Liver (tissue), 8 donors: ENCODE measurements at regions not wholly inside any gene's neighbourhood (a gene's known extent, or its start where the extent isn't known, plus 50 kb on each side); places are given as distances from the start of the nearest gene placed in this dataset.

Source experiments
- DNase-seq: peaks from one replicate; pipeline ENCODE4 v3.0.0-alpha.2; 2017; ENCODE audit warnings: low spot score
- H3K27ac ChIP-seq, 2 donors: one replicate each; pipeline ENCODE4 v1.7.0; 2013; ENCODE audit warnings: inconsistent platforms in 2 of 2, low read length in 2 of 2, control low read depth in 1 of 2, low read depth in 1 of 2, mild to moderate bottlenecking in 1 of 2
- H3K27me3 ChIP-seq, 4 donors: one replicate each; pipeline versions ENCODE4 v1.6.1 to v1.7.0; 2013; ENCODE audit warnings: low read length in 3 of 4, inconsistent platforms in 1 of 4, mild to moderate bottlenecking in 1 of 4, moderate library complexity in 1 of 4; ENCODE audit not compliant: control insufficient read depth in 4 of 4, insufficient read depth in 4 of 4
- H3K36me3 ChIP-seq, 4 donors: one replicate each; pipeline versions ENCODE4 v1.6.1 to v1.7.0; 2013; ENCODE audit warnings: low read length in 3 of 4, mild to moderate bottlenecking in 3 of 4, low read depth in 1 of 4, moderate library complexity in 1 of 4; ENCODE audit not compliant: control insufficient read depth in 4 of 4, insufficient read depth in 3 of 4
- H3K4me1 ChIP-seq, 4 donors: one replicate each; pipeline versions ENCODE4 v1.6.1 to v1.7.0; 2013; ENCODE audit warnings: low read length in 3 of 4, mild to moderate bottlenecking in 3 of 4, moderate library complexity in 1 of 4; ENCODE audit not compliant: control insufficient read depth in 4 of 4, insufficient read depth in 4 of 4
- H3K4me3 ChIP-seq, 3 donors: one replicate each; pipeline versions ENCODE4 v1.6.1 to v1.7.0; 2013; ENCODE audit warnings: low read length in 3 of 3, control low read depth in 1 of 3, low read depth in 1 of 3, mild to moderate bottlenecking in 1 of 3
- H3K9ac ChIP-seq, 2 donors: one replicate each; pipeline ENCODE4 v1.7.0; 2013; ENCODE audit warnings: low read length in 2 of 2, mild to moderate bottlenecking in 2 of 2, moderate library complexity in 2 of 2, control low read depth in 1 of 2, low read depth in 1 of 2
- H3K9me3 ChIP-seq, 4 donors: one replicate each; pipeline versions ENCODE4 v1.6.1 to v1.7.0; 2013; ENCODE audit warnings: low read length in 3 of 4; ENCODE audit not compliant: control insufficient read depth in 4 of 4
- EGR1 ChIP-seq, 2 donors: IDR thresholded peaks; 2 replicates each; pipeline ENCODE4 v1.6.1; 2016 to 2018; ENCODE audit warnings: antibody characterized with exemption in 2 of 2, low read depth in 2 of 2
- FOXA1 ChIP-seq: IDR thresholded peaks from 2 replicates; pipeline ENCODE4 v1.6.1; 2016; ENCODE audit warnings: antibody characterized with exemption
- FOXA2 ChIP-seq: IDR thresholded peaks from 2 replicates; pipeline ENCODE4 v1.6.1; 2016; ENCODE audit warnings: antibody characterized with exemption
- GABPA ChIP-seq, 2 donors: IDR thresholded peaks in 1 of 2; conservative IDR thresholded peaks in 1 of 2; 2 replicates each; pipeline ENCODE4 v1.6.1; 2016; ENCODE audit warnings: antibody characterized with exemption in 2 of 2, mild to moderate bottlenecking in 1 of 2, moderate library complexity in 1 of 2
- HNF4A ChIP-seq, 2 donors: conservative IDR thresholded peaks; 2 replicates each; pipeline ENCODE4 v1.6.1; 2016; ENCODE audit warnings: antibody characterized with exemption in 2 of 2, mild to moderate bottlenecking in 2 of 2
- HNF4G ChIP-seq: IDR thresholded peaks from 2 replicates; pipeline ENCODE4 v1.6.1; 2016; ENCODE audit warnings: antibody characterized with exemption
- JUND ChIP-seq, 2 donors: IDR thresholded peaks; 2 replicates each; pipeline ENCODE4 v1.6.1; 2016; ENCODE audit warnings: antibody characterized with exemption in 2 of 2
- NR2F2 ChIP-seq: IDR thresholded peaks from 2 replicates; pipeline ENCODE4 v1.6.1; 2016; ENCODE audit warnings: antibody characterized with exemption
- RAD21 ChIP-seq, 2 donors: IDR thresholded peaks; 2 replicates each; pipeline ENCODE4 v1.6.1; 2016; ENCODE audit warnings: antibody characterized with exemption in 2 of 2, mild to moderate bottlenecking in 2 of 2
- RXRA ChIP-seq, 2 donors: IDR thresholded peaks; 2 replicates each; pipeline ENCODE4 v1.6.1; 2017 to 2018; ENCODE audit warnings: antibody characterized with exemption in 2 of 2, mild to moderate bottlenecking in 1 of 2
- SP1 ChIP-seq: IDR thresholded peaks from 2 replicates; pipeline ENCODE4 v1.6.1; 2018; ENCODE audit warnings: antibody characterized with exemption, mild to moderate bottlenecking
- TAF1 ChIP-seq: conservative IDR thresholded peaks from 2 replicates; pipeline ENCODE4 v1.6.1; 2016; ENCODE audit warnings: antibody characterized with exemption, mild to moderate bottlenecking
- YY1 ChIP-seq: IDR thresholded peaks from 2 replicates; pipeline ENCODE4 v1.6.1; 2016; ENCODE audit warnings: antibody characterized with exemption, mild to moderate bottlenecking
- WGBS: extraction: QIAGEN DNeasy Blood & Tissue Kit; methylation state at CpG from one replicate; pipeline ENCODE4 v1.1.7; 2013; 5-methylcytosine and 5-hydroxymethylcytosine counted together
- TF ChIP-seq, protein P1 (sequence below): IDR thresholded peaks from 2 replicates; pipeline ENCODE4 v1.6.1; 2016; ENCODE audit warnings: antibody characterized with exemption, mild to moderate bottlenecking
- TF ChIP-seq, protein P2 (sequence below): IDR thresholded peaks from 2 replicates; pipeline ENCODE4 v1.6.1; 2016; ENCODE audit warnings: antibody characterized with exemption
- TF ChIP-seq, protein P3 (sequence below): IDR thresholded peaks from 2 replicates; pipeline ENCODE4 v1.6.1; 2016; ENCODE audit warnings: antibody characterized with exemption
- TF ChIP-seq, protein P4 (sequence below): IDR thresholded peaks from 2 replicates; pipeline ENCODE4 v1.6.1; 2016; ENCODE audit warnings: antibody characterized with exemption
- TF ChIP-seq, protein P5 (sequence below): fragments of 150-350 bp; IDR thresholded peaks from 2 replicates; pipeline ENCODE4 v1.5.1; 2017; ENCODE audit warnings: improper control_type of control experiment, low read depth, low read length; ENCODE audit not compliant: missing input control
- donor health status: healthy.
- donor health status: healthy.
- donor health status: healthy.
- donor health status: healthy.
- donor health status: healthy.

DNA sequence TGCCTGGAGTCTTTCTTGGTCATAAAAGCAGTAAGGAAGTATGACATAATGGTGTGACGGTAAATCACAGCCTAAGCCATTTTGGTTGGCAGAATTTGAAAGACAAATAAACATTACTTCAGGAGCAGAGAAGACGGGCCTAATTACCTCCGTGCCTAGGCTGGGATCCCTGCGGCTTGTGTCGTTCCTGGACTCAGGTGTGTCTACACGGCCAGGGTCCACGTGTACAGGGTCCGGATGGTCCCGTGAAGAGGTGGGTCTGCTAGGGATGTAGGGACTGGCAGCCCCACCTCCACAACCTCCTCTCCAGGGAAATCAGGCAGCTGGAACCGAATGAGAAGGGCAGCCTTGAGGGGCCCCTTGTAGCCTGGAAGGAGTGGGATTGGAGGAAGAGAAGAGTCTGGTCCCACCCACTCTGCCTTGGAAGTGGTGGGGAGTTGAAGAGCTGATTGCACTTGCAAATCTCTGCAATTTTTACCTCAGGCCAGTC, 55.4 kb upstream of the PLAC1 start:
- Histone ChIP-seq H3K9me3 (no peaks in the 10 kb centered on the region), H3K27ac (no peak overlapping the region), H3K9ac (no peak overlapping the region), H3K4me3 (no peak overlapping the region), H3K4me1 (no peaks in the 10 kb centered on the region), H3K36me3 (no peaks in the 10 kb centered on the region), H3K27me3 (no peaks in the 10 kb centered on the region)
- no peak for TF ChIP-seq JUND (IDR thresholded peaks at IDR 0.05)
- TF ChIP-seq HNF4G = no peak
- no peak for TF ChIP-seq EGR1 (IDR thresholded peaks at IDR 0.05; ENCODE audit: low read depth in 2 of 2)
- TF ChIP-seq, protein P1, sequence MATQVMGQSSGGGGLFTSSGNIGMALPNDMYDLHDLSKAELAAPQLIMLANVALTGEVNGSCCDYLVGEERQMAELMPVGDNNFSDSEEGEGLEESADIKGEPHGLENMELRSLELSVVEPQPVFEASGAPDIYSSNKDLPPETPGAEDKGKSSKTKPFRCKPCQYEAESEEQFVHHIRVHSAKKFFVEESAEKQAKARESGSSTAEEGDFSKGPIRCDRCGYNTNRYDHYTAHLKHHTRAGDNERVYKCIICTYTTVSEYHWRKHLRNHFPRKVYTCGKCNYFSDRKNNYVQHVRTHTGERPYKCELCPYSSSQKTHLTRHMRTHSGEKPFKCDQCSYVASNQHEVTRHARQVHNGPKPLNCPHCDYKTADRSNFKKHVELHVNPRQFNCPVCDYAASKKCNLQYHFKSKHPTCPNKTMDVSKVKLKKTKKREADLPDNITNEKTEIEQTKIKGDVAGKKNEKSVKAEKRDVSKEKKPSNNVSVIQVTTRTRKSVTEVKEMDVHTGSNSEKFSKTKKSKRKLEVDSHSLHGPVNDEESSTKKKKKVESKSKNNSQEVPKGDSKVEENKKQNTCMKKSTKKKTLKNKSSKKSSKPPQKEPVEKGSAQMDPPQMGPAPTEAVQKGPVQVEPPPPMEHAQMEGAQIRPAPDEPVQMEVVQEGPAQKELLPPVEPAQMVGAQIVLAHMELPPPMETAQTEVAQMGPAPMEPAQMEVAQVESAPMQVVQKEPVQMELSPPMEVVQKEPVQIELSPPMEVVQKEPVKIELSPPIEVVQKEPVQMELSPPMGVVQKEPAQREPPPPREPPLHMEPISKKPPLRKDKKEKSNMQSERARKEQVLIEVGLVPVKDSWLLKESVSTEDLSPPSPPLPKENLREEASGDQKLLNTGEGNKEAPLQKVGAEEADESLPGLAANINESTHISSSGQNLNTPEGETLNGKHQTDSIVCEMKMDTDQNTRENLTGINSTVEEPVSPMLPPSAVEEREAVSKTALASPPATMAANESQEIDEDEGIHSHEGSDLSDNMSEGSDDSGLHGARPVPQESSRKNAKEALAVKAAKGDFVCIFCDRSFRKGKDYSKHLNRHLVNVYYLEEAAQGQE = no peak
- TF ChIP-seq RXRA (IDR thresholded peaks at IDR 0.05) = no peak
- TF ChIP-seq RAD21 (IDR thresholded peaks at IDR 0.05) = no peak
- TF ChIP-seq TAF1 = no peak
- no peak for TF ChIP-seq YY1
- TF ChIP-seq GABPA (IDR thresholded peaks at IDR 0.05 in 1 of 2, conservative IDR thresholded peaks at IDR 0.05 in 1 of 2) = no peak
- TF ChIP-seq, protein P2, sequence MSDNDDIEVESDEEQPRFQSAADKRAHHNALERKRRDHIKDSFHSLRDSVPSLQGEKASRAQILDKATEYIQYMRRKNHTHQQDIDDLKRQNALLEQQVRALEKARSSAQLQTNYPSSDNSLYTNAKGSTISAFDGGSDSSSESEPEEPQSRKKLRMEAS = no peak
- TF ChIP-seq NR2F2 = no peak
- TF ChIP-seq, protein P3, sequence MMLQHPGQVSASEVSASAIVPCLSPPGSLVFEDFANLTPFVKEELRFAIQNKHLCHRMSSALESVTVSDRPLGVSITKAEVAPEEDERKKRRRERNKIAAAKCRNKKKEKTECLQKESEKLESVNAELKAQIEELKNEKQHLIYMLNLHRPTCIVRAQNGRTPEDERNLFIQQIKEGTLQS = no peak
- no peak for TF ChIP-seq HNF4A (conservative IDR thresholded peaks at IDR 0.05)
- no peak for TF ChIP-seq SP1
- WGBS = 85% methylated on average over 10 of the region's 10 CpGs
- no peak for DNase-seq

DNA sequence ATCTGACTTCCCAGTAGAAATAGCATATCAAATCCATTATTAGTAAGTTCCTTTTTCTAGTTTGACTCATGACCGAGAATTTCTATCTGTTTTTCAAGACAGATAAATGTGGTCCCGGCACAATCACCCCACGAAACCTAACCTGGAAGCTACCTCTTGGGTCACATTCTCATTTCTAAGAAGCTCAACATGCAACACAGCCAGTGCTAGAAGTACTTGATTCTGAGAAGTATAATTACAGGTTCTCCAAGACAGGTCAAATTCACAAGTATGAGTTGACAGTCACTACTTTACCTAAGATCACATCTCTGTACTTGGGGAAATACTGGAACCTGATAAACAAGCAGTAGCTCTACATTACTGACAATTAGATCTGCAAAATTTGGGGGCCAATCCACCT, 54.0 kb upstream of the PLAC1 start:
- H3K27ac ChIP-seq = no peak overlapping the region
- no peak for DNase-seq
- H3K27me3 ChIP-seq = no peaks in the 10 kb centered on the region
- TF ChIP-seq NR2F2 (no peak), YY1 (no peak), TAF1 (no peak), JUND (IDR thresholded peaks at IDR 0.05) (no peak), HNF4A (conservative IDR thresholded peaks at IDR 0.05) (no peak), RAD21 (IDR thresholded peaks at IDR 0.05) (no peak), GABPA (IDR thresholded peaks at IDR 0.05 in 1 of 2, conservative IDR thresholded peaks at IDR 0.05 in 1 of 2) (no peak), FOXA2 (no peak), FOXA1 (no peak), RXRA (IDR thresholded peaks at IDR 0.05) (no peak), EGR1 (IDR thresholded peaks at IDR 0.05; ENCODE audit: low read depth in 2 of 2) (no peak), HNF4G (no peak), SP1 (no peak)
- TF ChIP-seq, protein P4, sequence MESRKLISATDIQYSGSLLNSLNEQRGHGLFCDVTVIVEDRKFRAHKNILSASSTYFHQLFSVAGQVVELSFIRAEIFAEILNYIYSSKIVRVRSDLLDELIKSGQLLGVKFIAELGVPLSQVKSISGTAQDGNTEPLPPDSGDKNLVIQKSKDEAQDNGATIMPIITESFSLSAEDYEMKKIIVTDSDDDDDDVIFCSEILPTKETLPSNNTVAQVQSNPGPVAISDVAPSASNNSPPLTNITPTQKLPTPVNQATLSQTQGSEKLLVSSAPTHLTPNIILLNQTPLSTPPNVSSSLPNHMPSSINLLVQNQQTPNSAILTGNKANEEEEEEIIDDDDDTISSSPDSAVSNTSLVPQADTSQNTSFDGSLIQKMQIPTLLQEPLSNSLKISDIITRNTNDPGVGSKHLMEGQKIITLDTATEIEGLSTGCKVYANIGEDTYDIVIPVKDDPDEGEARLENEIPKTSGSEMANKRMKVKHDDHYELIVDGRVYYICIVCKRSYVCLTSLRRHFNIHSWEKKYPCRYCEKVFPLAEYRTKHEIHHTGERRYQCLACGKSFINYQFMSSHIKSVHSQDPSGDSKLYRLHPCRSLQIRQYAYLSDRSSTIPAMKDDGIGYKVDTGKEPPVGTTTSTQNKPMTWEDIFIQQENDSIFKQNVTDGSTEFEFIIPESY = no peak
- TF ChIP-seq, protein P2 = no peak
- TF ChIP-seq, protein P3 = no peak
- TF ChIP-seq, protein P5, sequence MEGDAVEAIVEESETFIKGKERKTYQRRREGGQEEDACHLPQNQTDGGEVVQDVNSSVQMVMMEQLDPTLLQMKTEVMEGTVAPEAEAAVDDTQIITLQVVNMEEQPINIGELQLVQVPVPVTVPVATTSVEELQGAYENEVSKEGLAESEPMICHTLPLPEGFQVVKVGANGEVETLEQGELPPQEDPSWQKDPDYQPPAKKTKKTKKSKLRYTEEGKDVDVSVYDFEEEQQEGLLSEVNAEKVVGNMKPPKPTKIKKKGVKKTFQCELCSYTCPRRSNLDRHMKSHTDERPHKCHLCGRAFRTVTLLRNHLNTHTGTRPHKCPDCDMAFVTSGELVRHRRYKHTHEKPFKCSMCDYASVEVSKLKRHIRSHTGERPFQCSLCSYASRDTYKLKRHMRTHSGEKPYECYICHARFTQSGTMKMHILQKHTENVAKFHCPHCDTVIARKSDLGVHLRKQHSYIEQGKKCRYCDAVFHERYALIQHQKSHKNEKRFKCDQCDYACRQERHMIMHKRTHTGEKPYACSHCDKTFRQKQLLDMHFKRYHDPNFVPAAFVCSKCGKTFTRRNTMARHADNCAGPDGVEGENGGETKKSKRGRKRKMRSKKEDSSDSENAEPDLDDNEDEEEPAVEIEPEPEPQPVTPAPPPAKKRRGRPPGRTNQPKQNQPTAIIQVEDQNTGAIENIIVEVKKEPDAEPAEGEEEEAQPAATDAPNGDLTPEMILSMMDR = no peak
- TF ChIP-seq, protein P1 = no peak
- H3K4me3 ChIP-seq = no peak overlapping the region
- WGBS = 70% methylated on average over 3 of the region's 3 CpGs
- no peak overlapping the region for H3K9ac ChIP-seq
- H3K4me1 ChIP-seq = no peaks in the 10 kb centered on the region
- no peaks in the 10 kb centered on the region for H3K36me3 ChIP-seq
- H3K9me3 ChIP-seq = no peaks in the 10 kb centered on the region
